Sigmoid colon (tissue), 4 donors: ENCODE measurements at regions not wholly inside any gene's neighbourhood (a gene's known extent, or its start where the extent isn't known, plus 50 kb on each side); places are given as distances from the start of the nearest gene placed in this dataset.

ENCODE experiments used
- CTCF ChIP-seq, 4 experiments: fragments of 450-650 bp in 3 of 4; fragments of 200-600 bp in 1 of 4; IDR thresholded peaks; one replicate each; pipeline ENCODE4 v1.5.1; 2016 to 2019; ENCODE audit warnings: antibody characterized with exemption in 4 of 4, mild to moderate bottlenecking in 3 of 4, moderate library complexity in 2 of 4
- POLR2AphosphoS5 ChIP-seq, 4 donors: sonication (generic); formaldehyde crosslinking; IDR thresholded peaks; one replicate each; pipeline ENCODE4 v1.6.1; 2017; ENCODE audit warnings: antibody characterized with exemption in 4 of 4

- TF ChIP-seq CTCF (IDR thresholded peaks at IDR 0.05) (no peak), POLR2AphosphoS5 (IDR thresholded peaks at IDR 0.05) (no peak)
Measured at GRCh38 chr5:138647261-138647788, 72.1 kb upstream of the HSPA9 start.
